ENCODE measurements at regions not wholly inside any gene's neighbourhood (a gene's known extent, or its start where the extent isn't known, plus 50 kb on each side); places are given as distances from the start of the nearest gene placed in this dataset.

- Histone ChIP-seq H3K4me2 (ENCODE audit: low read depth, low read length) (no peak overlapping the region), H2AFZ (ENCODE audit: low read length) (no peak overlapping the region), H4K20me1 (ENCODE audit: insufficient read depth, low read length) (no peaks in the 10 kb centered on the region), H3K27me3 (ENCODE audit: control insufficient read depth in 1 of 2, insufficient read depth in 2 of 2, low read length in 2 of 2) (no peaks in the 10 kb centered on the region), H3K79me2 (ENCODE audit: insufficient read depth, low read length) (no peaks in the 10 kb centered on the region), H3K36me3 (replicated peaks in 1 of 2; ENCODE audit: control insufficient read depth in 1 of 2, insufficient read depth in 2 of 2, low read length in 2 of 2) (no peaks in the 10 kb centered on the region), H3K4me1 (ENCODE audit: insufficient read depth, low read length) (peaks cover 10% of the 10 kb centered on the region), H3K27ac (ENCODE audit: extremely low read length, insufficient read depth, low read length) (no peak overlapping the region), H3K9ac (ENCODE audit: insufficient read depth, low read depth, low read length) (no peak overlapping the region), H3K4me3 (replicated peaks in 1 of 3; ENCODE audit: insufficient read depth in 1 of 3, low read depth in 2 of 3, low read length in 3 of 3) (no peak overlapping the region), H3K9me3 (ENCODE audit: low read length) (no peaks in the 10 kb centered on the region)
- WGBS (ENCODE audit: low lambda C conversion rate): 88% methylated on average over 12 of the region's 12 CpGs
- ATAC-seq: no peak
- no peak for DNase-seq (ENCODE audit: low spot score)
- intact Hi-C loops (cut with micrococcal nuclease; ENCODE audit: unreplicated experiment) (no loop called here), in situ Hi-C loops (cut with HindIII; ENCODE audit: extremely low pct_ligation_motif_present, low pct_unique_long_range_greater_than_20kb) (loop anchor here (10.0 to 25.0 kb wide), 2 partner anchors 49 to 136 kb away; no protein-coding TSS in a partner anchor)
- ChIA-PET POLR2A (no interaction called here), CTCF (ENCODE audit: low intra/inter-chr PET ratio, low total read pairs) (no interaction called here)
- TF ChIP-seq PHB2 (IDR thresholded peaks at IDR 0.05; ENCODE audit: partially characterized antibody) (no peak), ZFX (CRISPR knock-in tag; IDR thresholded peaks at IDR 0.05; ENCODE audit: low read depth) (no peak), DBP (CRISPR knock-in tag; IDR thresholded peaks at IDR 0.05; ENCODE audit: not compliant biosample characterization) (no peak)
- BruUV-seq (replicated peaks): no TSS peak
- no peak for FAIRE-seq
These were observed 117.9 kb upstream of the PZP start for GRCh38 chr12:9326085-9326484.

GRCh38 chr12:9325471-9325870, 117.3 kb upstream of the PZP start:
- Histone ChIP-seq H3K27me3 (ENCODE audit: control insufficient read depth in 1 of 2, insufficient read depth in 2 of 2, low read length in 2 of 2) (no peaks in the 10 kb centered on the region), H3K36me3 (replicated peaks in 1 of 2; ENCODE audit: control insufficient read depth in 1 of 2, insufficient read depth in 2 of 2, low read length in 2 of 2) (no peaks in the 10 kb centered on the region), H3K79me2 (ENCODE audit: insufficient read depth, low read length) (no peaks in the 10 kb centered on the region), H4K20me1 (ENCODE audit: insufficient read depth, low read length) (no peaks in the 10 kb centered on the region), H3K4me2 (ENCODE audit: low read depth, low read length) (no peak overlapping the region), H3K27ac (ENCODE audit: extremely low read length, insufficient read depth, low read length) (no peak overlapping the region), H2AFZ (ENCODE audit: low read length) (no peak overlapping the region), H3K4me1 (ENCODE audit: insufficient read depth, low read length) (peaks cover 10% of the 10 kb centered on the region), H3K9me3 (ENCODE audit: low read length) (no peaks in the 10 kb centered on the region), H3K4me3 (replicated peaks in 1 of 3; ENCODE audit: insufficient read depth in 1 of 3, low read depth in 2 of 3, low read length in 3 of 3) (no peak overlapping the region), H3K9ac (ENCODE audit: insufficient read depth, low read depth, low read length) (no peak overlapping the region)
- BruUV-seq (replicated peaks): no TSS peak
- in situ Hi-C loops (cut with HindIII; ENCODE audit: extremely low pct_ligation_motif_present, low pct_unique_long_range_greater_than_20kb): loop anchor here (10.0 to 25.0 kb wide), 2 partner anchors 49 to 137 kb away; no protein-coding TSS in a partner anchor
- WGBS (ENCODE audit: low lambda C conversion rate): 100% methylated on average over 8 of the region's 10 CpGs
- no peak for ATAC-seq
- ChIA-PET POLR2A (no interaction called here), CTCF (ENCODE audit: low intra/inter-chr PET ratio, low total read pairs) (no interaction called here)
- intact Hi-C loops (cut with micrococcal nuclease; ENCODE audit: unreplicated experiment): no loop called here
- no peak for FAIRE-seq
- DNase-seq (ENCODE audit: low spot score): no peak
- no peak for TF ChIP-seq ZNF775 (CRISPR knock-in tag; IDR thresholded peaks at IDR 0.05; ENCODE audit: borderline replicate concordance)
- no peak for TF ChIP-seq SP140L (CRISPR knock-in tag; IDR thresholded peaks at IDR 0.05; ENCODE audit: borderline replicate concordance)
- no peak for TF ChIP-seq RBAK (CRISPR knock-in tag; IDR thresholded peaks at IDR 0.05)
- TF ChIP-seq ZNF17 (CRISPR knock-in tag; IDR thresholded peaks at IDR 0.05): no peak
- TF ChIP-seq ZNF616 (CRISPR knock-in tag; IDR thresholded peaks at IDR 0.05; ENCODE audit: low read depth): no peak
- no peak for TF ChIP-seq HDAC2 (CRISPR knock-in tag; IDR thresholded peaks at IDR 0.05)
- TF ChIP-seq LCORL (IDR thresholded peaks at IDR 0.05): no peak
- TF ChIP-seq LCORL (CRISPR knock-in tag; IDR thresholded peaks at IDR 0.05): no peak
- TF ChIP-seq ZNF639 (CRISPR knock-in tag; conservative IDR thresholded peaks at IDR 0.05): no peak
- TF ChIP-seq PAX8 (CRISPR knock-in tag; IDR thresholded peaks at IDR 0.05; ENCODE audit: borderline replicate concordance): no peak
- TF ChIP-seq AHR (CRISPR knock-in tag; IDR thresholded peaks at IDR 0.05): no peak
- TF ChIP-seq FOXM1 (CRISPR knock-in tag; IDR thresholded peaks at IDR 0.05): no peak
- TF ChIP-seq RARA (CRISPR knock-in tag; IDR thresholded peaks at IDR 0.05): no peak
- TF ChIP-seq SALL2 (CRISPR knock-in tag; IDR thresholded peaks at IDR 0.05): no peak
- TF ChIP-seq SMC3 (IDR thresholded peaks at IDR 0.05; ENCODE audit: low read length): no peak
- TF ChIP-seq NFKB2 (CRISPR knock-in tag; IDR thresholded peaks at IDR 0.05; ENCODE audit: borderline replicate concordance): no peak
- no peak for TF ChIP-seq MEIS2 (CRISPR knock-in tag; IDR thresholded peaks at IDR 0.05)
